Caki2 (cell line): ENCODE measurements at regions not wholly inside any gene's neighbourhood (a gene's known extent, or its start where the extent isn't known, plus 50 kb on each side); places are given as distances from the start of the nearest gene placed in this dataset.
"Not testable (repeated sequence)": the region's sequence is repeated elsewhere in the genome, so short reads cannot be mapped to it uniquely, and the experiment has no call there.

ENCODE experiments used
- DNase-seq: peaks from one replicate; pipeline ENCODE4 v3.0.0-alpha.2; 2015; ENCODE audit warnings: low read depth
- in situ Hi-C: cut with HindIII; loops from 2 replicates; pipeline ENCODE4 v1.10.0; 2016; ENCODE audit warnings: low sequenced_read_pairs, low pct_unique_long_range_greater_than_20kb, mixed read lengths

GRCh38 chr21:6052109-6052508, 4469.3 kb upstream of the TPTE start:
- in situ Hi-C loops, DNase-seq: not testable (repeated sequence)

- in situ Hi-C loops, DNase-seq: not testable (repeated sequence)
These were observed 4468.2 kb upstream of the TPTE start for GRCh38 chr21:6053145-6053544.

- in situ Hi-C loops, DNase-seq: not testable (repeated sequence)
These were observed 4462.4 kb upstream of the TPTE start for GRCh38 chr21:6058997-6059396.

GRCh38 chr21:6060054-6060681, 4461.2 kb upstream of the TPTE start:
- DNase-seq, in situ Hi-C loops: not testable (repeated sequence)

- DNase-seq, in situ Hi-C loops: not testable (repeated sequence)
These were observed 4454.9 kb upstream of the TPTE start for GRCh38 chr21:6066320-6066985.

GRCh38 chr21:6068098-6068831, 4453.1 kb upstream of the TPTE start:
- in situ Hi-C loops, DNase-seq: not testable (repeated sequence)

- DNase-seq, in situ Hi-C loops: not testable (repeated sequence)
These were observed 4451.2 kb upstream of the TPTE start for GRCh38 chr21:6070213-6070612.

GRCh38 chr21:6072691-6073090, 4448.7 kb upstream of the TPTE start:
- DNase-seq, in situ Hi-C loops: not testable (repeated sequence)

GRCh38 chr21:6073993-6074705, 4447.2 kb upstream of the TPTE start:
- DNase-seq, in situ Hi-C loops: not testable (repeated sequence)

- DNase-seq, in situ Hi-C loops: not testable (repeated sequence)
These were observed 4446.4 kb upstream of the TPTE start for GRCh38 chr21:6074935-6075334.

GRCh38 chr21:6075627-6076208, 4445.7 kb upstream of the TPTE start:
- DNase-seq, in situ Hi-C loops: not testable (repeated sequence)

- DNase-seq, in situ Hi-C loops: not testable (repeated sequence)
These were observed 4444.0 kb upstream of the TPTE start for GRCh38 chr21:6077358-6077757.

GRCh38 chr21:6078902-6079301, 4442.5 kb upstream of the TPTE start:
- in situ Hi-C loops, DNase-seq: not testable (repeated sequence)

GRCh38 chr21:6080941-6081655, 4440.3 kb upstream of the TPTE start:
- DNase-seq, in situ Hi-C loops: not testable (repeated sequence)

- DNase-seq: not testable (repeated sequence)
These were observed 4439.2 kb upstream of the TPTE start for GRCh38 chr21:6082166-6082565.

GRCh38 chr21:6083574-6084120, 4437.7 kb upstream of the TPTE start:
- DNase-seq, in situ Hi-C loops: not testable (repeated sequence)

More at GRCh38 chr21:6082166-6082565, 4439.2 kb upstream of the TPTE start:
- in situ Hi-C loops: not testable (repeated sequence)

- DNase-seq: not testable (repeated sequence)
These were observed 4435.3 kb upstream of the TPTE start for GRCh38 chr21:6086038-6086437.

More at GRCh38 chr21:6086038-6086437, 4435.3 kb upstream of the TPTE start:
- in situ Hi-C loops: not testable (repeated sequence)
